Ovary (tissue), 3 donors: ENCODE measurements at regions not wholly inside any gene's neighbourhood (a gene's known extent, or its start where the extent isn't known, plus 50 kb on each side); places are given as distances from the start of the nearest gene placed in this dataset.

Experiments used
- POLR2A ChIP-seq: fragments of 450-650 bp; IDR thresholded peaks from one replicate; pipeline ENCODE4 v1.6.1; 2017; ENCODE audit warnings: antibody characterized with exemption, mild to moderate bottlenecking, moderate library complexity
- TF ChIP-seq, protein P1 (sequence below), 3 donors: fragments of 450-650 bp in 2 of 3; fragments of 200-600 bp in 1 of 3; IDR thresholded peaks; one replicate each; pipeline versions ENCODE4 v1.5.1 to v1.8.0; 2016 to 2022; ENCODE audit warnings: antibody characterized with exemption in 3 of 3, mild to moderate bottlenecking in 1 of 3
- donor health status: DM: no; HTN: no; CAD: no.

- TF ChIP-seq, protein P1, sequence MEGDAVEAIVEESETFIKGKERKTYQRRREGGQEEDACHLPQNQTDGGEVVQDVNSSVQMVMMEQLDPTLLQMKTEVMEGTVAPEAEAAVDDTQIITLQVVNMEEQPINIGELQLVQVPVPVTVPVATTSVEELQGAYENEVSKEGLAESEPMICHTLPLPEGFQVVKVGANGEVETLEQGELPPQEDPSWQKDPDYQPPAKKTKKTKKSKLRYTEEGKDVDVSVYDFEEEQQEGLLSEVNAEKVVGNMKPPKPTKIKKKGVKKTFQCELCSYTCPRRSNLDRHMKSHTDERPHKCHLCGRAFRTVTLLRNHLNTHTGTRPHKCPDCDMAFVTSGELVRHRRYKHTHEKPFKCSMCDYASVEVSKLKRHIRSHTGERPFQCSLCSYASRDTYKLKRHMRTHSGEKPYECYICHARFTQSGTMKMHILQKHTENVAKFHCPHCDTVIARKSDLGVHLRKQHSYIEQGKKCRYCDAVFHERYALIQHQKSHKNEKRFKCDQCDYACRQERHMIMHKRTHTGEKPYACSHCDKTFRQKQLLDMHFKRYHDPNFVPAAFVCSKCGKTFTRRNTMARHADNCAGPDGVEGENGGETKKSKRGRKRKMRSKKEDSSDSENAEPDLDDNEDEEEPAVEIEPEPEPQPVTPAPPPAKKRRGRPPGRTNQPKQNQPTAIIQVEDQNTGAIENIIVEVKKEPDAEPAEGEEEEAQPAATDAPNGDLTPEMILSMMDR (IDR thresholded peaks at IDR 0.05), result no peak
- TF ChIP-seq POLR2A, result no peak
Measured at GRCh38 chr9:7980041-7980440, 180.5 kb upstream of the DMAC1 start.
